ENCODE measurements at regions not wholly inside any gene's neighbourhood (a gene's known extent, or its start where the extent isn't known, plus 50 kb on each side); places are given as distances from the start of the nearest gene placed in this dataset.
"Not testable (repeated sequence)": the region's sequence is repeated elsewhere in the genome, so short reads cannot be mapped to it uniquely, and the experiment has no call there.

- in situ Hi-C loops (cut with MboI; ENCODE audit: low pct_unique_long_range_greater_than_20kb, low sequenced_read_pairs, unreplicated experiment) = no loop called here
- no peak for TF ChIP-seq CTCF (IDR thresholded peaks at IDR 0.05; ENCODE audit: extremely low read depth, insufficient read depth, missing control alignments)
- no peak for DNase-seq (ENCODE audit: low spot score)
These were observed 234.7 kb upstream of the SULF2 start for GRCh38 chr20:48019940-48020339.

- in situ Hi-C loops (cut with MboI; ENCODE audit: low pct_unique_long_range_greater_than_20kb, low sequenced_read_pairs, unreplicated experiment) = no loop called here
- TF ChIP-seq CTCF (IDR thresholded peaks at IDR 0.05; ENCODE audit: extremely low read depth, insufficient read depth, missing control alignments) = no peak
These were observed 234.2 kb upstream of the SULF2 start for GRCh38 chr20:48019496-48019895.

GRCh38 chr20:48018851-48019250 is 233.6 kb upstream of the SULF2 start:
- in situ Hi-C loops (cut with MboI; ENCODE audit: low pct_unique_long_range_greater_than_20kb, low sequenced_read_pairs, unreplicated experiment); DNase-seq (ENCODE audit: low spot score): not testable (repeated sequence)

More at GRCh38 chr20:48019496-48019895, 234.2 kb upstream of the SULF2 start:
- DNase-seq (ENCODE audit: low spot score) = no peak

- DNase-seq (ENCODE audit: low spot score) = no peak
- in situ Hi-C loops (cut with MboI; ENCODE audit: low pct_unique_long_range_greater_than_20kb, low sequenced_read_pairs, unreplicated experiment) = no loop called here
- no peak for TF ChIP-seq CTCF (IDR thresholded peaks at IDR 0.05; ENCODE audit: extremely low read depth, insufficient read depth, missing control alignments)
These were observed 232.7 kb upstream of the SULF2 start for GRCh38 chr20:48017992-48018391.

GRCh38 chr20:48017509-48017908 is 232.2 kb upstream of the SULF2 start:
- no peak for DNase-seq (ENCODE audit: low spot score)
- in situ Hi-C loops (cut with MboI; ENCODE audit: low pct_unique_long_range_greater_than_20kb, low sequenced_read_pairs, unreplicated experiment) = no loop called here
- TF ChIP-seq CTCF (IDR thresholded peaks at IDR 0.05; ENCODE audit: extremely low read depth, insufficient read depth, missing control alignments) = no peak

- DNase-seq (ENCODE audit: low spot score) = no peak
- no peak for TF ChIP-seq CTCF (IDR thresholded peaks at IDR 0.05; ENCODE audit: extremely low read depth, insufficient read depth, missing control alignments)
- in situ Hi-C loops (cut with MboI; ENCODE audit: low pct_unique_long_range_greater_than_20kb, low sequenced_read_pairs, unreplicated experiment) = no loop called here
These were observed 230.9 kb upstream of the SULF2 start for GRCh38 chr20:48015943-48016723.

GRCh38 chr20:48015141-48015910 is 230.0 kb upstream of the SULF2 start:
- no peak for DNase-seq (ENCODE audit: low spot score)
- no peak for TF ChIP-seq CTCF (IDR thresholded peaks at IDR 0.05; ENCODE audit: extremely low read depth, insufficient read depth, missing control alignments)
- in situ Hi-C loops (cut with MboI; ENCODE audit: low pct_unique_long_range_greater_than_20kb, low sequenced_read_pairs, unreplicated experiment) = no loop called here
